DND-41 (cell line): ENCODE measurements at regions not wholly inside any gene's neighbourhood (a gene's known extent, or its start where the extent isn't known, plus 50 kb on each side); places are given as distances from the start of the nearest gene placed in this dataset.

Experiments
- ATAC-seq: fragments of 200-7000 bp; cut with Tn5 transposase; 3 replicates; pipeline ENCODE4 v1.9.1; 2021; ENCODE audit warnings: low read depth; ENCODE audit not compliant: insufficient read depth
- DNase-seq: peaks from one replicate; pipeline ENCODE4 v3.0.0-alpha.2; 2020
- H2AFZ ChIP-seq: 2 replicates; pipeline ENCODE4 v1.6.0; 2012; ENCODE audit warnings: low read depth, low read length
- H3K27ac ChIP-seq: 2 replicates; pipeline ENCODE4 v1.5.1; 2012; ENCODE audit warnings: low read length, inconsistent platforms
- H3K27me3 ChIP-seq: fragments of 200-600 bp; sonication (generic); 2 replicates; pipeline ENCODE4 v1.6.0; 2012; ENCODE audit warnings: low read length, mild to moderate bottlenecking, inconsistent platforms; ENCODE audit not compliant: insufficient read depth, poor library complexity
- H3K36me3 ChIP-seq: 2 replicates; pipeline ENCODE4 v1.5.1; 2012; ENCODE audit warnings: low read length, inconsistent platforms; ENCODE audit not compliant: insufficient read depth
- H3K4me1 ChIP-seq: 2 replicates; pipeline ENCODE4 v1.5.1; 2012; ENCODE audit warnings: mild to moderate bottlenecking, low read length; ENCODE audit not compliant: insufficient read depth
- H3K4me2 ChIP-seq: 2 replicates; pipeline ENCODE4 v1.6.0; 2012; ENCODE audit warnings: mild to moderate bottlenecking, moderate library complexity, low read length, inconsistent platforms; ENCODE audit not compliant: insufficient read depth
- H3K4me3 ChIP-seq, 2 experiments: fragments of 200-600 bp in 1 of 2; shearing (Covaris generic) in 1 of 2; 2 replicates each; pipeline ENCODE4 v1.5.1; 2012 to 2016; ENCODE audit warnings: inconsistent platforms in 2 of 2, low read length in 2 of 2, mild to moderate bottlenecking in 2 of 2, low read depth in 1 of 2, moderate library complexity in 1 of 2
- H3K79me2 ChIP-seq: 2 replicates; pipeline ENCODE4 v1.6.0; 2012; ENCODE audit warnings: low read length, inconsistent platforms; ENCODE audit not compliant: insufficient read depth
- H3K9ac ChIP-seq: 2 replicates; pipeline ENCODE4 v1.6.0; 2012; ENCODE audit warnings: low read depth, mild to moderate bottlenecking, inconsistent platforms, low read length, moderate library complexity
- H3K9me3 ChIP-seq: 2 replicates; pipeline ENCODE4 v1.5.1; 2012; ENCODE audit warnings: low read length, moderate library complexity, mild to moderate bottlenecking, inconsistent platforms; ENCODE audit not compliant: insufficient read depth, severe bottlenecking
- H4K20me1 ChIP-seq: 2 replicates; pipeline ENCODE4 v1.6.0; 2012; ENCODE audit warnings: low read length; ENCODE audit not compliant: insufficient read depth
- CTCF ChIP-seq: IDR thresholded peaks from 2 replicates; pipeline ENCODE4 v1.5.1; 2012; ENCODE audit warnings: borderline replicate concordance, low read length, moderate library complexity, mild to moderate bottlenecking; ENCODE audit not compliant: poor library complexity, severe bottlenecking; ENCODE audit errors: extremely low read depth
- EZH2 ChIP-seq: IDR thresholded peaks from 3 replicates; pipeline ENCODE4 v1.6.1; 2012; ENCODE audit warnings: borderline replicate concordance, low read depth, mild to moderate bottlenecking, moderate library complexity, low read length, inconsistent platforms; ENCODE audit not compliant: severe bottlenecking

DNA sequence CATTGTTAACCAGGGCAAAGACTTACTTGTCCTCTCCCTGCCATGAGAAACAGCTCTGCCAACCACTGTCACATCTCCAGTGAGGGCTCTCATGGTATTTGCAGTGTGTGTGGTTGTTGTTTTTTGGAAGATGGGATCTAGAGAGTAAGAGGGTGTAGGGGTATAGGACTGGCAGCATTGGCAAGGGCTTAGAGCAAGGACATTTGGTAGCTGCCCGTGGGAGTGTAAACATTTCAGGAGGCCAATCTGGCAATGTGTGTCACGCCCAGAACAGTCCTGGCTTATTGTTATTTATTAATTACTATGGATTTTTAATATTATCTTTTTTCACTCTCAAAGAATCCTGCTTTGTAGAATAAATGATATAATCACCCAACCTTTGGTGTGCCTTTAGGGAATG lies 90.5 kb downstream of the TMEM17 start:
- H3K4me1 ChIP-seq, result peaks cover 6% of the 10 kb centered on the region
- no peaks in the 10 kb centered on the region for H3K79me2 ChIP-seq
- no peak overlapping the region for H2AFZ ChIP-seq
- DNase-seq, result no peak
- no peak overlapping the region for H3K27ac ChIP-seq
- no peak for ATAC-seq
- no peaks in the 10 kb centered on the region for H4K20me1 ChIP-seq
- TF ChIP-seq EZH2 (no peak), CTCF (no peak)
- no peak overlapping the region for H3K4me3 ChIP-seq
- H3K36me3 ChIP-seq, result no peaks in the 10 kb centered on the region
- H3K4me2 ChIP-seq, result no peak overlapping the region
- no peaks in the 10 kb centered on the region for H3K27me3 ChIP-seq
- no peaks in the 10 kb centered on the region for H3K9me3 ChIP-seq
- H3K9ac ChIP-seq, result no peak overlapping the region

DNA sequence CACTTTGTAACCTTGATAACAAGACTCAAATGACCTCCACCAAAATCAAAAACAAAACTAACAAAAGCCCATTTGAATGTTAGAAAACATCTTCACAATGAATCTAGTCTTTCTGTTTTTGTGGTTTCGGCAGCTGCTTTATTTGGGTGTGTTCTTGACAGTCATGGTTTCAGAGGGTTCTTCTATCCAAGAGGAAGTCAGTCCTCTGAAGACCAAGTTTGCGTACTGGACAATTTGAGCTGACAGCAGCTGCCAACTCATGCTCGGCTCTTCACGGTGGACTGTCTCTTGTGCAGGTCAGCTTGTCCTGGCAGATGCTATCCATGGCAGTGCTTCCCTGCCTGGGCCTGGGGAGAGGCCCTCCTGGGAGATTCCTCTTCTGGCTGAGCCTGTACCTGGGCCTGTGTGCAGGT lies 91.0 kb downstream of the TMEM17 start:
- H4K20me1 ChIP-seq, result no peaks in the 10 kb centered on the region
- no peak overlapping the region for H3K4me3 ChIP-seq
- H3K27me3 ChIP-seq, result no peaks in the 10 kb centered on the region
- H3K9ac ChIP-seq, result no peak overlapping the region
- no peaks in the 10 kb centered on the region for H3K79me2 ChIP-seq
- peaks cover 6% of the 10 kb centered on the region for H3K4me1 ChIP-seq
- H3K27ac ChIP-seq, result no peak overlapping the region
- H2AFZ ChIP-seq, result no peak overlapping the region
- no peak for ATAC-seq
- H3K9me3 ChIP-seq, result no peaks in the 10 kb centered on the region
- no peak for DNase-seq
- H3K4me2 ChIP-seq, result no peak overlapping the region
- TF ChIP-seq CTCF (no peak), EZH2 (no peak)
- H3K36me3 ChIP-seq, result no peaks in the 10 kb centered on the region

DNA sequence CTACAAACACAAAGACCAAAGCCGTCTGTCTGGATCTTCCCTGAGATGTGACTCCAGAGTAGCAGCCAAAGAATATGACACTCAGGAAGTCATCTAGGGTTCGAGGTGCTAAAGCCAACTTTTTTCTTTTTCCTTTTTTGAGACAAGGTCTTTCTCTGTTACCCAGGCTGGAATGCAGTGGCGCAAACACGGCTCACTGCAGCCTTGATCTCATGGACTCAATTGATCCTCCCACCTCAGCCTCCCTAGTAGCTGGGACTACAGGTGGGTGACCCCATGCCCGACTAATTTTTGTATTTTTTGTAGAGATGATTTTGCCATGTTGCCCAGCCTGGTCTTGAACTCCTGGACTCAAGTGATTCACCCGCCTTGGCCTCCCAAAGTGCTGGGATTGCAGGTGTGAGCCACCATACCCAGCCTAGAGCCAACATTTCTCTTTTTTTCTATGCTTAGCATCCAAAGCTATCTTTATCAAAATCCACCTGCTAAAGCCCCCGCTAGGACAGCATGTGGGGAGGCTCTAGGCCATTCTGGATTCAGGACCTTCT lies 92.8 kb downstream of the TMEM17 start:
- no peak overlapping the region for H3K9ac ChIP-seq
- no peak overlapping the region for H3K4me3 ChIP-seq
- DNase-seq, result no peak
- no peaks in the 10 kb centered on the region for H3K36me3 ChIP-seq
- H3K9me3 ChIP-seq, result no peaks in the 10 kb centered on the region
- TF ChIP-seq CTCF (no peak), EZH2 (no peak)
- no peaks in the 10 kb centered on the region for H3K79me2 ChIP-seq
- no peaks in the 10 kb centered on the region for H3K27me3 ChIP-seq
- H3K4me2 ChIP-seq, result no peak overlapping the region
- ATAC-seq, result no peak
- H3K27ac ChIP-seq, result no peak overlapping the region
- H3K4me1 ChIP-seq, result peaks cover 6% of the 10 kb centered on the region
- no peak overlapping the region for H2AFZ ChIP-seq
- H4K20me1 ChIP-seq, result no peaks in the 10 kb centered on the region

- H3K9me3 ChIP-seq, result no peaks in the 10 kb centered on the region
- H4K20me1 ChIP-seq, result no peaks in the 10 kb centered on the region
- H3K9ac ChIP-seq, result no peak overlapping the region
- no peak for TF ChIP-seq CTCF
- no peak for TF ChIP-seq EZH2
- H3K79me2 ChIP-seq, result no peaks in the 10 kb centered on the region
- H2AFZ ChIP-seq, result no peak overlapping the region
- no peak overlapping the region for H3K4me2 ChIP-seq
- no peak overlapping the region for H3K4me3 ChIP-seq
- DNase-seq (peak; percentile 17), ATAC-seq (peak; percentile 41)
- H3K36me3 ChIP-seq, result no peaks in the 10 kb centered on the region
- H3K27me3 ChIP-seq, result no peaks in the 10 kb centered on the region
- peaks cover 6% of the 10 kb centered on the region for H3K4me1 ChIP-seq
- H3K27ac ChIP-seq, result no peak overlapping the region
Observed at GRCh38 chr2:62412347-62412742, 93.7 kb downstream of the TMEM17 start.
